ENCODE measurements at regions not wholly inside any gene's neighbourhood (a gene's known extent, or its start where the extent isn't known, plus 50 kb on each side); places are given as distances from the start of the nearest gene placed in this dataset.

DNA sequence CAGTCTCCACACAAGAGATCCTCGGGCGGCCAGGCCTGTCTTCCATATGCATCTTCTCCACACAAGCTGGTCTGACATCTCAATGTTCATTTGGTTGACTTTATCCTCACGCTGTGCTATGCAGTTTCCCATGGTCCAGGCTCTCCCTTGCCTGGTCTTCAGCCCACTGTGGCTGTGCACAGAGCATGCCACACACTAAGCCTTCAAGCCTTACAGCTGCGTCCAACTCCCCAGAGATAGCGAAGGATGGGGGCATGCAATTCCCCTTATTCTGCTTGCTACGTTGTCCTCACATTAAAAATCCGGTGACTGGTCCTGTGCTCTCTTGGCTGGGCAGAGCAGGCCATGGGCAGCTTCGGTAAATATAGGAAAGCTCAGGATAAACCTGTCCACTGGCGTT lies 188.7 kb upstream of the TCERG1L start:
- Histone ChIP-seq H3K4me2 (ENCODE audit: low read length) (no peak overlapping the region), H3K79me2 (replicated peaks; ENCODE audit: insufficient read depth, low read length) (no peaks in the 10 kb centered on the region), H3K9me3 (ENCODE audit: low read length) (peaks cover 7% of the 10 kb centered on the region), H3F3A (ENCODE audit: insufficient read depth, low read length, poor library complexity, severe bottlenecking) (no peaks in the 10 kb centered on the region), H3K4me3 (ENCODE audit: low read length) (no peak overlapping the region), H3K9ac (ENCODE audit: low read length) (no peak overlapping the region), H3K27me3 (ENCODE audit: insufficient read depth, low read depth, low read length) (no peaks in the 10 kb centered on the region), H4K20me1 (ENCODE audit: insufficient read depth) (no peaks in the 10 kb centered on the region), H3K36me3 (ENCODE audit: insufficient read depth, low read length) (no peaks in the 10 kb centered on the region), H3K9me2 (ENCODE audit: insufficient read depth, low read length) (no peaks in the 10 kb centered on the region), H3K27ac (ENCODE audit: low read length) (no peak overlapping the region), H2AFZ (ENCODE audit: low read depth, low read length) (no peak overlapping the region)
- TF ChIP-seq EZH2 (IDR thresholded peaks at IDR 0.05; ENCODE audit: borderline replicate concordance, insufficient read depth, low read length, poor library complexity, severe bottlenecking) (no peak), TAF1 (IDR thresholded peaks at IDR 0.05; ENCODE audit: low read depth) (no peak)

DNA sequence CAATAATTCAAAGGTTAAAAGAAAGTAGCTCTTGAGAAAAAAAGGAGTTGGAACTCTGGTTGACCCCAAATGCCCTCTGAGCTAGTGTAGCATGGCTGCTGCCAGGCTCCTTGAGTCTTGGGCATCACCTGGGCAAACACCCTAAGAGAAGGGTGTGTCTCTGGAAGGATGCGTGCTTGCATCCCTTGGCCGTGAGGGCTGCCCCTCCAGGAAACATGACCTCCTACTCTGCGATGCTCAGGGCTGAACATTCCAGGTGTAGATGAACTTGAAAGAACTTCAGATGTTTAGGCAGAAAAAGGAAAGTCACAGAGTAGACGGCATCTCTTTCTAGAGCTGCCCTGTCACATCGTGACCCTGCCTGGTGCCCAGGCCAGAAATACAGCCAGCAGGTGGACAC lies 189.4 kb upstream of the TCERG1L start:
- no peaks in the 10 kb centered on the region for H4K20me1 ChIP-seq (ENCODE audit: insufficient read depth)
- H3K36me3 ChIP-seq (ENCODE audit: insufficient read depth, low read length) = no peaks in the 10 kb centered on the region
- no peak overlapping the region for H3K4me3 ChIP-seq (ENCODE audit: low read length)
- no peak for TF ChIP-seq TAF1 (IDR thresholded peaks at IDR 0.05; ENCODE audit: low read depth)
- TF ChIP-seq, protein P1, sequence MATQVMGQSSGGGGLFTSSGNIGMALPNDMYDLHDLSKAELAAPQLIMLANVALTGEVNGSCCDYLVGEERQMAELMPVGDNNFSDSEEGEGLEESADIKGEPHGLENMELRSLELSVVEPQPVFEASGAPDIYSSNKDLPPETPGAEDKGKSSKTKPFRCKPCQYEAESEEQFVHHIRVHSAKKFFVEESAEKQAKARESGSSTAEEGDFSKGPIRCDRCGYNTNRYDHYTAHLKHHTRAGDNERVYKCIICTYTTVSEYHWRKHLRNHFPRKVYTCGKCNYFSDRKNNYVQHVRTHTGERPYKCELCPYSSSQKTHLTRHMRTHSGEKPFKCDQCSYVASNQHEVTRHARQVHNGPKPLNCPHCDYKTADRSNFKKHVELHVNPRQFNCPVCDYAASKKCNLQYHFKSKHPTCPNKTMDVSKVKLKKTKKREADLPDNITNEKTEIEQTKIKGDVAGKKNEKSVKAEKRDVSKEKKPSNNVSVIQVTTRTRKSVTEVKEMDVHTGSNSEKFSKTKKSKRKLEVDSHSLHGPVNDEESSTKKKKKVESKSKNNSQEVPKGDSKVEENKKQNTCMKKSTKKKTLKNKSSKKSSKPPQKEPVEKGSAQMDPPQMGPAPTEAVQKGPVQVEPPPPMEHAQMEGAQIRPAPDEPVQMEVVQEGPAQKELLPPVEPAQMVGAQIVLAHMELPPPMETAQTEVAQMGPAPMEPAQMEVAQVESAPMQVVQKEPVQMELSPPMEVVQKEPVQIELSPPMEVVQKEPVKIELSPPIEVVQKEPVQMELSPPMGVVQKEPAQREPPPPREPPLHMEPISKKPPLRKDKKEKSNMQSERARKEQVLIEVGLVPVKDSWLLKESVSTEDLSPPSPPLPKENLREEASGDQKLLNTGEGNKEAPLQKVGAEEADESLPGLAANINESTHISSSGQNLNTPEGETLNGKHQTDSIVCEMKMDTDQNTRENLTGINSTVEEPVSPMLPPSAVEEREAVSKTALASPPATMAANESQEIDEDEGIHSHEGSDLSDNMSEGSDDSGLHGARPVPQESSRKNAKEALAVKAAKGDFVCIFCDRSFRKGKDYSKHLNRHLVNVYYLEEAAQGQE (IDR thresholded peaks at IDR 0.05; ENCODE audit: borderline replicate concordance) = no peak
- no peak for TF ChIP-seq POLR2AphosphoS5 (IDR thresholded peaks at IDR 0.05)
- no peak for TF ChIP-seq EZH2 (IDR thresholded peaks at IDR 0.05; ENCODE audit: borderline replicate concordance, insufficient read depth, low read length, poor library complexity, severe bottlenecking)
- TF ChIP-seq EP300 (conservative IDR thresholded peaks at IDR 0.05; ENCODE audit: poor library complexity, severe bottlenecking) = no peak
- no peak for TF ChIP-seq RAD21 (conservative IDR thresholded peaks at IDR 0.05)
- TF ChIP-seq MXI1 (conservative IDR thresholded peaks at IDR 0.05; ENCODE audit: poor library complexity, severe bottlenecking) = no peak
- TF ChIP-seq, protein P2, sequence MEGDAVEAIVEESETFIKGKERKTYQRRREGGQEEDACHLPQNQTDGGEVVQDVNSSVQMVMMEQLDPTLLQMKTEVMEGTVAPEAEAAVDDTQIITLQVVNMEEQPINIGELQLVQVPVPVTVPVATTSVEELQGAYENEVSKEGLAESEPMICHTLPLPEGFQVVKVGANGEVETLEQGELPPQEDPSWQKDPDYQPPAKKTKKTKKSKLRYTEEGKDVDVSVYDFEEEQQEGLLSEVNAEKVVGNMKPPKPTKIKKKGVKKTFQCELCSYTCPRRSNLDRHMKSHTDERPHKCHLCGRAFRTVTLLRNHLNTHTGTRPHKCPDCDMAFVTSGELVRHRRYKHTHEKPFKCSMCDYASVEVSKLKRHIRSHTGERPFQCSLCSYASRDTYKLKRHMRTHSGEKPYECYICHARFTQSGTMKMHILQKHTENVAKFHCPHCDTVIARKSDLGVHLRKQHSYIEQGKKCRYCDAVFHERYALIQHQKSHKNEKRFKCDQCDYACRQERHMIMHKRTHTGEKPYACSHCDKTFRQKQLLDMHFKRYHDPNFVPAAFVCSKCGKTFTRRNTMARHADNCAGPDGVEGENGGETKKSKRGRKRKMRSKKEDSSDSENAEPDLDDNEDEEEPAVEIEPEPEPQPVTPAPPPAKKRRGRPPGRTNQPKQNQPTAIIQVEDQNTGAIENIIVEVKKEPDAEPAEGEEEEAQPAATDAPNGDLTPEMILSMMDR (IDR thresholded peaks at IDR 0.05; ENCODE audit: poor library complexity, severe bottlenecking) = no peak
- TF ChIP-seq SMC3 (conservative IDR thresholded peaks at IDR 0.05; ENCODE audit: poor library complexity) = no peak
- no peaks in the 10 kb centered on the region for H3K79me2 ChIP-seq (replicated peaks; ENCODE audit: insufficient read depth, low read length)
- no peak overlapping the region for H3K27ac ChIP-seq (ENCODE audit: low read length)
- H3K9ac ChIP-seq (ENCODE audit: low read length) = no peak overlapping the region
- no peak overlapping the region for H3K4me2 ChIP-seq (ENCODE audit: low read length)
- H2AFZ ChIP-seq (ENCODE audit: low read depth, low read length) = no peak overlapping the region
- H3K9me2 ChIP-seq (ENCODE audit: insufficient read depth, low read length) = no peaks in the 10 kb centered on the region
- no peaks in the 10 kb centered on the region for H3K27me3 ChIP-seq (ENCODE audit: insufficient read depth, low read depth, low read length)
- H3K9me3 ChIP-seq (ENCODE audit: low read length) = peaks cover 7% of the 10 kb centered on the region
- no peaks in the 10 kb centered on the region for H3F3A ChIP-seq (ENCODE audit: insufficient read depth, low read length, poor library complexity, severe bottlenecking)

DNA sequence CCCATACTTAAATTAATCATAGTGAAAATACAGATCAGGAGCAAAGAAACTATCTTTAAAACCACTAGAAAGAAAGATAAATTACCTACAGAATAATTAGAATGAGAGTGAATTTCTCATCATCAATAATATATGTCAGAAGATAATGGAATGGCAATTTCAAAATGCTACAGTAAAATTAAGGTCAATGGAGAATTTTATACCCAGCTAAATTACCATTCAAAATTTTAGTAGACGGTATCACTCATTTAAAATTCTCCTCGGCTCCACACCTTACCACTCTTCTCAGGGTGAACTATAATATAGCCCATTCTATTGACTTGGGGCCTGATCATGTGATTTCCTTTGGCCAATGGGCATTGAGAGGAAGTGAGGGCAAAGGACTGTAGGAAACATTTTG lies 192.5 kb upstream of the TCERG1L start:
- H4K20me1 ChIP-seq (ENCODE audit: insufficient read depth) = no peaks in the 10 kb centered on the region
- H3K27ac ChIP-seq (ENCODE audit: low read length) = no peak overlapping the region
- no peaks in the 10 kb centered on the region for H3F3A ChIP-seq (ENCODE audit: insufficient read depth, low read length, poor library complexity, severe bottlenecking)
- no peaks in the 10 kb centered on the region for H3K36me3 ChIP-seq (ENCODE audit: insufficient read depth, low read length)
- TF ChIP-seq EP300 (conservative IDR thresholded peaks at IDR 0.05; ENCODE audit: poor library complexity, severe bottlenecking) (no peak), SMC3 (conservative IDR thresholded peaks at IDR 0.05; ENCODE audit: poor library complexity) (no peak), POLR2AphosphoS5 (IDR thresholded peaks at IDR 0.05) (no peak), MXI1 (conservative IDR thresholded peaks at IDR 0.05; ENCODE audit: poor library complexity, severe bottlenecking) (no peak), TAF1 (IDR thresholded peaks at IDR 0.05; ENCODE audit: low read depth) (no peak), EZH2 (IDR thresholded peaks at IDR 0.05; ENCODE audit: borderline replicate concordance, insufficient read depth, low read length, poor library complexity, severe bottlenecking) (no peak)
- no peak overlapping the region for H3K4me3 ChIP-seq (ENCODE audit: low read length)
- no peak overlapping the region for H3K9ac ChIP-seq (ENCODE audit: low read length)
- H3K9me3 ChIP-seq (ENCODE audit: low read length) = peaks cover 7% of the 10 kb centered on the region
- H3K79me2 ChIP-seq (replicated peaks; ENCODE audit: insufficient read depth, low read length) = no peaks in the 10 kb centered on the region
- no peaks in the 10 kb centered on the region for H3K27me3 ChIP-seq (ENCODE audit: insufficient read depth, low read depth, low read length)
- H3K4me2 ChIP-seq (ENCODE audit: low read length) = no peak overlapping the region
- H2AFZ ChIP-seq (ENCODE audit: low read depth, low read length) = no peak overlapping the region
- H3K9me2 ChIP-seq (ENCODE audit: insufficient read depth, low read length) = no peaks in the 10 kb centered on the region
